ENCODE measurements at regions not wholly inside any gene's neighbourhood (a gene's known extent, or its start where the extent isn't known, plus 50 kb on each side); places are given as distances from the start of the nearest gene placed in this dataset.

GRCh38 chr9:10785255-10785654 lies 172.5 kb upstream of the PTPRD start:
- WGBS, 2 donors (ENCODE audit: low coverage in 1 of 2), result 69 to 76% methylated on average over 3 of the region's 3 CpGs
- no peak for ATAC-seq
- TF ChIP-seq POLR2A (IDR thresholded peaks at IDR 0.05) (no peak), CTCF (IDR thresholded peaks at IDR 0.05) (no peak), POLR2AphosphoS5 (IDR thresholded peaks at IDR 0.05) (no peak), EP300 (IDR thresholded peaks at IDR 0.05) (no peak)
- Histone ChIP-seq H3K4me1 (no peaks in the 10 kb centered on the region), H3K27ac (no peak overlapping the region), H3K4me3 (no peak overlapping the region), H3K9me3 (no peaks in the 10 kb centered on the region), H3K27me3 (no peaks in the 10 kb centered on the region), H3K36me3 (no peaks in the 10 kb centered on the region)

GRCh38 chr9:10793306-10793705 lies 180.5 kb upstream of the PTPRD start:
- ATAC-seq, result no peak
- Histone ChIP-seq H3K27me3 (no peaks in the 10 kb centered on the region), H3K9me3 (no peaks in the 10 kb centered on the region), H3K27ac (no peak overlapping the region), H3K4me1 (no peaks in the 10 kb centered on the region), H3K4me3 (no peak overlapping the region), H3K36me3 (no peaks in the 10 kb centered on the region)
- TF ChIP-seq EP300 (IDR thresholded peaks at IDR 0.05) (no peak), POLR2A (IDR thresholded peaks at IDR 0.05) (no peak), CTCF (IDR thresholded peaks at IDR 0.05) (no peak), POLR2AphosphoS5 (IDR thresholded peaks at IDR 0.05) (no peak)
- 30 to 100% methylated on average over 1 of the region's 1 CpG for WGBS, 2 donors (ENCODE audit: low coverage in 1 of 2)

GRCh38 chr9:10804486-10804885 lies 191.7 kb upstream of the PTPRD start:
- no peaks in the 10 kb centered on the region for H3K36me3 ChIP-seq
- no peak for ATAC-seq
- no peak for TF ChIP-seq POLR2A (IDR thresholded peaks at IDR 0.05)
- TF ChIP-seq CTCF (IDR thresholded peaks at IDR 0.05), result no peak
- no peak for TF ChIP-seq POLR2AphosphoS5 (IDR thresholded peaks at IDR 0.05)
- TF ChIP-seq EP300 (IDR thresholded peaks at IDR 0.05), result no peak
- H3K4me3 ChIP-seq, result no peak overlapping the region
- no peak overlapping the region for H3K27ac ChIP-seq
- H3K27me3 ChIP-seq, result no peaks in the 10 kb centered on the region
- WGBS, 2 donors (ENCODE audit: low coverage in 1 of 2), result 60 to 65% methylated on average over 2 of the region's 2 CpGs
- H3K9me3 ChIP-seq, result no peaks in the 10 kb centered on the region
- H3K4me1 ChIP-seq, result no peaks in the 10 kb centered on the region

- no peak for ATAC-seq
- Histone ChIP-seq H3K27ac (no peak overlapping the region), H3K36me3 (no peaks in the 10 kb centered on the region), H3K4me3 (no peak overlapping the region), H3K9me3 (peaks cover 0 to 3% (median 0%) of the 10 kb centered on the region in 3 donors), H3K4me1 (no peaks in the 10 kb centered on the region), H3K27me3 (no peaks in the 10 kb centered on the region)
- TF ChIP-seq CTCF (IDR thresholded peaks at IDR 0.05), result no peak
- no peak for TF ChIP-seq POLR2A (IDR thresholded peaks at IDR 0.05)
- TF ChIP-seq POLR2AphosphoS5 (IDR thresholded peaks at IDR 0.05), result no peak
- TF ChIP-seq EP300 (IDR thresholded peaks at IDR 0.05), result no peak
- 61 to 86% methylated on average over 3 of the region's 3 CpGs for WGBS, 2 donors (ENCODE audit: low coverage in 1 of 2)
Measured at GRCh38 chr9:10806868-10807267, 194.1 kb upstream of the PTPRD start.

- H3K36me3 ChIP-seq, result no peaks in the 10 kb centered on the region
- no peak for TF ChIP-seq CTCF (IDR thresholded peaks at IDR 0.05)
- no peak for TF ChIP-seq POLR2AphosphoS5 (IDR thresholded peaks at IDR 0.05)
- TF ChIP-seq EP300 (IDR thresholded peaks at IDR 0.05), result no peak
- TF ChIP-seq POLR2A (IDR thresholded peaks at IDR 0.05), result no peak
- H3K4me1 ChIP-seq, result no peaks in the 10 kb centered on the region
- H3K9me3 ChIP-seq, result no peaks in the 10 kb centered on the region
- no peak overlapping the region for H3K27ac ChIP-seq
- no peak overlapping the region for H3K4me3 ChIP-seq
- ATAC-seq, result no peak
- 36 to 67% methylated on average over 1 of the region's 1 CpG for WGBS, 2 donors (ENCODE audit: low coverage in 1 of 2)
- no peaks in the 10 kb centered on the region for H3K27me3 ChIP-seq
Measured at GRCh38 chr9:10818206-10818605, 205.4 kb upstream of the PTPRD start.

Measured in gastroesophageal sphincter (tissue), 4 donors.